GM13977 (cell line): ENCODE measurements at regions not wholly inside any gene's neighbourhood (a gene's known extent, or its start where the extent isn't known, plus 50 kb on each side); places are given as distances from the start of the nearest gene placed in this dataset.
"Not testable (repeated sequence)": the region's sequence is repeated elsewhere in the genome, so short reads cannot be mapped to it uniquely, and the experiment has no call there.

Experiments used
- DNase-seq: peaks from one replicate; pipeline ENCODE4 v3.0.0; 2012; ENCODE audit warnings: low spot score
- CTCF ChIP-seq: IDR thresholded peaks from 2 replicates; pipeline ENCODE4 v1.5.1; 2012; ENCODE audit warnings: mild to moderate bottlenecking, control low read depth; ENCODE audit not compliant: insufficient read depth; ENCODE audit errors: extremely low read depth, missing control alignments
- in situ Hi-C: fragments of 300-500 bp; cut with MboI; formaldehyde crosslinking; loops from one replicate; pipeline ENCODE4 v1.12.0; 2022; ENCODE audit warnings: low sequenced_read_pairs, low pct_unique_long_range_greater_than_20kb, mixed read lengths, inconsistent platforms; ENCODE audit not compliant: unreplicated experiment

- in situ Hi-C loops = no loop called here
- no peak for DNase-seq
- no peak for TF ChIP-seq CTCF
Measured at GRCh38 chr12:23238957-23239356, 614.0 kb downstream of the ETNK1 start.

GRCh38 chr12:23245186-23245585 is 620.2 kb downstream of the ETNK1 start:
- no peak for DNase-seq
- in situ Hi-C loops = no loop called here
- TF ChIP-seq CTCF = no peak

GRCh38 chr12:23253191-23253590 is 628.2 kb downstream of the ETNK1 start:
- DNase-seq = no peak
- in situ Hi-C loops = no loop called here
- no peak for TF ChIP-seq CTCF

GRCh38 chr12:23253910-23254309 is 628.9 kb downstream of the ETNK1 start:
- DNase-seq, in situ Hi-C loops: not testable (repeated sequence)

GRCh38 chr12:23259558-23259957 is 634.6 kb downstream of the ETNK1 start:
- no peak for TF ChIP-seq CTCF
- in situ Hi-C loops = no loop called here
- DNase-seq = no peak

GRCh38 chr12:23262670-23263069 is 637.7 kb downstream of the ETNK1 start:
- TF ChIP-seq CTCF = no peak
- no peak for DNase-seq
- in situ Hi-C loops = no loop called here

- TF ChIP-seq CTCF = no peak
- no peak for DNase-seq
- in situ Hi-C loops = no loop called here
Measured at GRCh38 chr12:23277831-23278230, 652.9 kb downstream of the ETNK1 start.
